GM21381 (cell line): ENCODE measurements at regions not wholly inside any gene's neighbourhood (a gene's known extent, or its start where the extent isn't known, plus 50 kb on each side); places are given as distances from the start of the nearest gene placed in this dataset.
A peak's percentile ranks its signal among the peaks of the same experiment; 100 is the strongest.
"Not testable (repeated sequence)": the region's sequence is repeated elsewhere in the genome, so short reads cannot be mapped to it uniquely, and the experiment has no call there.

Experiments used
- ATAC-seq: cut with Tn5 transposase; IDR thresholded peaks from one replicate; pipeline ENCODE4 v1.9.1; 2021; ENCODE audit warnings: mild to moderate bottlenecking, moderate library complexity; ENCODE audit not compliant: unreplicated experiment

DNA sequence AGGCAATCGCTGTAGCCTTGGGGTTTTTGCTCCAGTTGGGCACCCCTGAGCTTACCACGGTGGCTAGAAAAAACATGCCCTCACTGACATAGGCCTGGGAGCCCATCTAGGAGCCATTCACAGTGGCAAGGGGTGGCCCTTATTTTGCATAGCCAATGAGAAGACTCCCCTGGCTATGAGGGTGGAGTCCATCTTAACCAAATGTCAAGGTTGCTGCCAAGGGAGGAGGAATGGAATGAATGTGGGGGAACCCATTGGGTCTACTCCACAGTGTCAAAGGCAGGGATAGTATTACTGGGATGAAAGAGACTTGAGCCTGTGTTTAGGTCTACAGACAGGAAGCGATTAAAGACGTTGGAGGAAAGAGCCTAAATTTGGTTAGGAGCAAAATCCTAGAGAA lies 295.7 kb upstream of the PLGLB2 start:
- not testable (repeated sequence) for ATAC-seq

GRCh38 chr2:87452861-87453260 lies 295.0 kb upstream of the PLGLB2 start:
- not testable (repeated sequence) for ATAC-seq

DNA sequence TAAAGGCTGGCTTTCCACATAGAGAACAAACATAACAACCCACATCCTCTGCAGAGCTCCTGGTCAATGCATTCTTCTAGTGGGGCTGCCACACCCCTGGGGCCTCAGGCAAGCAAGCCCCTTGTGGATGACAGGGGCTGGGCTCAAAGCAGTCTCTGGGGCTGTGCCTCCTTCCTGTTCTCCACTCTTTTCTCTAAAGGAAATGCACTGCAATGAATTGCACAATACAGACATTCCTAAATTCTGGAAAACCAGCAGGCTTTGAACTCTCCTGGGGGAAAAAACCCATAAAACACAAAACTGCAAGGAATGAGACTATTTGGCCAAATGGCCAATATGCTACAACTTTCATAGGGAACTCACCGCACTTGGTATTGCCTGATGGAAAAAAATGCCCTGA lies 293.9 kb upstream of the PLGLB2 start:
- not testable (repeated sequence) for ATAC-seq

- not testable (repeated sequence) for ATAC-seq
Measured at GRCh38 chr2:87454421-87454820, 293.5 kb upstream of the PLGLB2 start.

GRCh38 chr2:87455209-87455853 lies 292.6 kb upstream of the PLGLB2 start:
- peak; percentile 62 for ATAC-seq

DNA sequence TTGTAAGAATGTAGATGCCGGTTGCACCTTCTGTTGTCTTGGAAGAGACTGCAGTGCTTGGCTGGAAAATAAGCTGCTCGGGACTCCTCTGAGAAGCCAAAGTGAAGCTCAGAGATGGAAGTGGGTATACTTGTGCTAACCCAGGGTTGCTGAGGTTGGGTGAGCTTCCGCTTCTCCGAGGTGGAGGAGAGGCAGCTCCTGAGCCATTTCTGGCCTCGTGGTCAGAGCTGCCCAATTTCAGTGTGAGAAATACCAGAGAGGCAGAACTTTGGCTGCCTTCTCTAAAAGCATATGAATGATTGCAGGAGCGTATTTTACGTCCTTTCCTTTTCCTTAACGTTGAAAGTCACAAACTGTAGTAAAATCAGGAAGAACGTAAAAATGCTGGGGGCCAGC lies 292.0 kb upstream of the PLGLB2 start:
- peak; percentile 35 for ATAC-seq

GRCh38 chr2:87456477-87457128 lies 291.3 kb upstream of the PLGLB2 start:
- ATAC-seq: not testable (repeated sequence)

DNA sequence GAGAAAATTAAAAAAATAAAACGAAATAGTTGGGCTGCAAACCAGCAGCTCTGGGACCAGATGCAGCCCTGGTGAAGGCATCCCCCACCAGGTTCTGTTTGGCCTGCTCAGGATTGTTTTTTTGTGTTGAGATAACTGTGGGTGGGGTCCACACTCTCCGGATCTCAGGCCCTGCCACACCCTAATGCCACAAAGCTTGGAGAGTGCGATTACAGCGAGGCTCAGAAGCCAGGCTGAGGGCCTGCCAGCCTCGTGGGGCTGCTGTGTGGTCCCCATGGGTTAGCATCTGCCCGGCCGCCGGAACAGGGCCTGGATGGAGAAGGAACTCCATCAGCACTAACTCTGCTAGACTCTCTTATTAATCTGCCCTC lies 290.8 kb upstream of the PLGLB2 start:
- ATAC-seq: not testable (repeated sequence)

GRCh38 chr2:87458938-87459337 lies 288.9 kb upstream of the PLGLB2 start:
- not testable (repeated sequence) for ATAC-seq

- ATAC-seq: not testable (repeated sequence)
Measured at GRCh38 chr2:87460104-87460503, 287.8 kb upstream of the PLGLB2 start.

DNA sequence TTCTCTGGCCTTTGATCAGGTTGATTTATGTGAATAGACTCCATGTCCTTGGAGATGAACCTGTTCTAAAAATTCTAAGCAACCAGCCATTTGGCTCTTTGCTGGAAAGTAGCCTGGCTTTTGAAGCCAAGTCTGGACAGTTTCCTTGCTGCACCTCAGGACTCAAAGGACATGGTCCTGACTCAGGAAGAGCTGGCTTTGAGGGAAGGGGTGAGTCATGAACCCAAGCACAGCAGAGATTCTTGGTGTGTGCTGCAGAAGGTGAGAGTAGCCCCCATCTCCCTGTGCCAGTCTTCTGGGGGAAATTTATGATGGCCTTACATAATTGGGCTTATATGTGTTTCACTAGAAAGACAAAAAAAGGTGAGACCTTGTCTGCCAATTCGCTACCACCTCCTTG lies 287.2 kb upstream of the PLGLB2 start:
- ATAC-seq: not testable (repeated sequence)

DNA sequence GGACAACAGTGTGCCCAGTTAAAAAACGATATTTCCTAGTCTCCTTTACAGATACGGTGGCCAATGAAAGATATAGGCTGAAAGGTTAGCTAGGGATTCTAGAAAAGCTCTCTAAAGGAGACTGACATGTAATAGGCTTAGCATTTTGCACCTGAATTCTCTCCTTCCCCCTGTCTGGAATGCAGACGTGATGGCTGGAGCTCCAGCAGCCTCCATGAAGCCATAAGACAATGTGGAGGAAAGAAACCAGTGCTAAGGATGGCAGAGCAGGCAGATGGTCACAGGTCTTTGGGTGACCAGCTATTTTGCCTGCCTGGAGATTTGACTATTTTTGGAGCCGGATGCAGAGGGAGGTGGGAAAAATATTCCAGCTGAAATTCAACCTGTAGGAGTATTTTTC lies 286.2 kb upstream of the PLGLB2 start:
- not testable (repeated sequence) for ATAC-seq

DNA sequence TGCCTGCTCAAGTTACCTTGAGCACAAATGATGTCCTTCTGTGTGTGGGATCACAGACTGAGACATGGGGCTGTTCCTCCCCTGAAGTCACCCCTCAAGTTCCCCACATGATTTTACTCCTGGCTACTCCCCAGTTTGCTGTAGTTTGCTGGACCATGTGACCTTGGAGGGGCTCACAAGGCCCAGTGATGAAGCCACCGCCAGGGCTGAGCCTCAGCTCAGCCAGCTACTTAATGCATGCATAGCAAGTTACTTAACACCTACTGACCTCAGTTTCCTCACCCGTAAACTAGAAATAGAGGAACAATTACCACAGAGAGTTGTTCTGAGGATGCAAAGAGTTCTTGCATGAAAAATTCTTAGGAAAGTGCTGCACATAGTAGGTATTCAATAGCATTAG lies 283.7 kb upstream of the PLGLB2 start:
- not testable (repeated sequence) for ATAC-seq

DNA sequence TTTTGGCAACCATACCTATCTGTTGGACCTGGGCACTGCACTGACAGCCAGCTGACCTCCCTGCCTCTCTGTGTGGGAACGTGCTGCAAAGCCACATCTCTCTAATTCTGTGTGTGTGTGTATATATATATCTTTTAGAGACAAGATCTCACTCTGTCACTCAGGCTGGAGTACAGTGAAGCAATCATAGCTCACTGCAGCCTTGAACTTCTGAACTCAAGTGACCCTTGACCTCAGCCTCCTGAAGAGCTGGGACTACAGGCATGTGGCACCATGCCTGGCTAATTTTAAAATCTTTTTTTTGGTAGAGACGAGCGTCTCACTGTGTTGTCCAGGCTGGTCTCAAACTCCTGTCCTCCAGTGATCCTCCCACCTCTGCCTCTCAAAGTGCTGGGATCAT lies 282.2 kb upstream of the PLGLB2 start:
- not testable (repeated sequence) for ATAC-seq

- ATAC-seq: peak; percentile 38
Measured at GRCh38 chr2:87466591-87467120, 281.2 kb upstream of the PLGLB2 start.

DNA sequence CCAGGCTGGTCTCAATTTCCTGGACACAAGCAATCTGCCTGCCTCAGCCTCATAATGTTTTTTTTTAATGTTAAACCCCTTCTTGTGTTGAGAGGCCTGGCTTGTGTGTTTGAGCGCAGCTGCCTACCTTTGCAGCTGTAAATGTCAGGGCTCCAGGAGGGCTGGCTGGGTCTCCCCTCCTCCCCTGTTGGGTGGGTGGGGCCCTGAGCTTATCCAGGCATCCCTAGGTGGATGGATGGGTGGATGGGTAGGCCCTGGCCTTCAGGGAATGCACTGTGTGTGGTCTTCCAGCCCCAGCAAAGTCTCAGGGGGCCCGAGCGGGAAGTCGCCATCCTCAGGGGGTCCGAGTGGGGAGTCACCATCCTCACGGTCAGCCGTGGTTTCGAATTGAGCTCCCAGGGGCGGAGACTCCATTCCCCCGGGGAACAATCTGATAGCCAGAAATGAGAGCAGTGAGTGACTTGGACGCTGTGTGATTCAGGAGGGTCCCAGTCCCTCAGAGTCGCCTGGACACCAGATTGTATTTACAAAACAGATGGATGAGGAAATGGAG lies 279.4 kb upstream of the PLGLB2 start:
- not testable (repeated sequence) for ATAC-seq

DNA sequence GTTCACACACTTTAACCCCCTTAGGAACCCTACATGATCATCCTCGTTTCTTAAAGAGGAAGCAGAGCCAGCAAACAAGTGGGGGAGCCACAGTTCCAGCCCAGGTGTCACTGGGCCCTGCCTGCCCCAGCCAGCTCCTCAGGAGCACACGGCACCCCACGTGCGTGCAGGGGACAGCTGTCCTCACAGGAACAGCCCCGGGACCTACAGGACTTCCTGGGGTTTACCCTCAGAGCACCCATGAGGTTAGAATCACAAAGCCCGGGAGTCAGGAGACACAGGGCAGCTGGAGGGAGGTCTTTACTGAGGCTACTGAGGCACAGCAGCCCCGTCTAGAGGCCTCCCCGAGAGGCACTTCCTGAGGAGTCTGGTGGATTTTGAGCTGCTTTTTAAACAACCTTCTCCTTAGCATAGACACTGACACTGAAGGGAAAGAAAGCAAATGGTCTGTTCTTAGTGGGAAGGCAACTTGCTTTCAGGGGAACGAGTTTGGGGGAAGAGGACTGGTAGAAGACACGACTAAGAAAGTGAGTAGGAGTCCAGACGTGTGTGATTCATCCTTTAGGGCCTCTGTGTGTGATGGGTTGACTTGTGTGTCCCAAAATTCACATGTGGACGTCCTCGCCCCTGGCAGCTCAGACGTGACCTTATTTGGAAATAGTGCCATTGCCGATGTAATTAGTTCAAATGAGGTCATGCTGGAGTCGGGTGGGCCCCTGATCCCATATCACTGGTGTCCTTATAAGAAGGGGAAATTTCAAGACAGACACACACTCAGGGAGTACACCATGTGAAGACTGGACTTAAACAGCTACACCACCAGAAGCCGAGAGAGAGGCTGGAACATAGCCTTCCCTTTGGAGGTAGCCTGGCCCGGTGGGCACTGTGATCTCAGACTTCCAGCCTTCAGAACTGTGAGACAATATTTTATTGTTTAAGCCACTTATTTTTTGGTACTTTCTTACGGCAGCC lies 278.4 kb upstream of the PLGLB2 start:
- ATAC-seq: not testable (repeated sequence)

DNA sequence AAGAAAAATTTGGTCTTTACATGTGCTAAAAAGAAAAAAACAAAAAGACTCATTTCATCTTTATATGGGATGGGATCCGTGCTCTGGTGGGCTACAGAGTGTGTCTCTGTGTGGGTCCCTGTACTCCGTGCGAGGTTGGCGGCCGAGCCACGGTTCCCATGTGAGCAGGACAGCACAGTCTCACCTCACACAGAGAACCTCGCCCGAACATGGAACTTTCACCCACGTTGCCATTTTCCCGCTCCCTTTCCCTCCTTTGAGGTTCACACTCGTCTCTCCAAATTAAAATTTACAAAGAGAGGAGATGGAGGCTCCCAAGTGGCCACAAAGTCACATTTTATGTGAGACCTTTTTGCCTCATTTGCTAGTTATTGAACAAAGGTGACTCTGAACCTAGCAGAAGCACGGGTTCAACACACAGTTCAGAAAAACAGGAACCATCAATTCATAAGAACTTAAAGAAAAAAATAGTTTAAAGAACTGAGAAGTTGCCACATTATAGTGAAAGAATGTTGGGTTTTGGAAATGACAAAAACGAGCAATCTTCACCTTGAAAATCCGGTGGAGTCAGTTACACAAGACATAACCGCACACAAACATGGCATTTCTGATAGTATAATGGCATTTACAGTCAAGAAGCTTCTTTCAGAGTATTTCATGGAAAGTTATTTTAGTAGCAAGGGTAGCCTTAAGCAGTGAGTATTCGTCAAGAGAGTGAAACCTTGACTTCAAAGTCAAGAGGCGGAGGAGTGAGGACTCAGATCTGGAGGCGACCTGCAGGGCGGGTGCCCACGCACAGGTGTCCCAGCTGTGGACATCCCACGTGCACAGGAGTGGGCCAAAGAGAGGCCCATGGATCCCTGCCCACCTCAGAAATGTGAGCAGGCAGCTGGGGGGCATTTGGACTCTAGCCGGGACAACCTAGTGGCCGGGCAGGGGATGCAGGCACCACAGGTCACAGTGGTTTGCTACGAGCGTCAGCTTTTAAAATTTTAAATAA lies 277.2 kb upstream of the PLGLB2 start:
- not testable (repeated sequence) for ATAC-seq

DNA sequence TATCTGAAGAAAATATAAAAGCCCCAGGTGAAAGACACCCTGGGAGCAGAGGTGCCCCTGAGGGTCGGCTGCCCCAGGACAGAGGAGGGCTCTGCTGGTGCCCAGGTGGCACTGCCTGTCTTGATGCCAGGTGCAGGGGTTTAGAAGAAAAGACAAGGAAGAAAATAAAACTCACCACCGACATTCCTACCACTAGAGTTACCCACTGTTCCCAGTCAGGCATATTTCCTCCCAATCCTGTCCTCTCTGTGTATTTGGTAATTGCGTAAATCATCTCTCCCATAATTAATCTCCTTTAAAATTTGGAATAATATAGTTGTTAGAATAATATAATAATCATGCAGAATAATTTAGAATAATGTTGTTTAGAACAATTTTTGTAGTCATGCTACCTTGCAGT lies 276.4 kb upstream of the PLGLB2 start:
- ATAC-seq: not testable (repeated sequence)
